OCI-LY3 (cell line): ENCODE measurements at regions not wholly inside any gene's neighbourhood (a gene's known extent, or its start where the extent isn't known, plus 50 kb on each side); places are given as distances from the start of the nearest gene placed in this dataset.

ENCODE experiments used
- H2AFZ ChIP-seq: fragments of 200-600, 300-600 bp; shearing (Covaris generic); 2 replicates; pipeline ENCODE4 v1.6.0; 2014; ENCODE audit warnings: antibody characterized with exemption, low read depth, low read length
- H3K27ac ChIP-seq: fragments of 200-600, 300-600 bp; sonication (generic); 2 replicates; pipeline ENCODE4 v1.5.1; 2014; ENCODE audit warnings: mild to moderate bottlenecking, low read length, moderate library complexity, mixed read lengths
- H3K27me3 ChIP-seq: fragments of 200-600, 300-600 bp; sonication (generic); 2 replicates; pipeline ENCODE4 v1.6.1; 2014; ENCODE audit warnings: low read depth, low read length, mixed read lengths
- H3K36me3 ChIP-seq: fragments of 200-600, 300-600 bp; sonication (generic); replicated peaks from 2 replicates; pipeline ENCODE3; 2014; ENCODE audit warnings: low read depth, low read length, mixed read lengths
- H3K4me1 ChIP-seq: fragments of 300-600, 200-600 bp; sonication (generic); 2 replicates; pipeline ENCODE4 v1.6.1; 2014; ENCODE audit warnings: low read length, mixed read lengths
- H3K4me2 ChIP-seq: fragments of 200-600, 300-600 bp; sonication (generic); 2 replicates; pipeline ENCODE4 v1.6.1; 2014; ENCODE audit warnings: low read length, mixed read lengths
- H3K4me3 ChIP-seq: fragments of 300-600, 200-600 bp; sonication (generic); 2 replicates; pipeline ENCODE4 v1.5.1; 2014; ENCODE audit warnings: antibody characterized with exemption, mild to moderate bottlenecking, low read length, moderate library complexity
- H3K79me2 ChIP-seq: fragments of 300-600, 200-600 bp; shearing (Covaris generic); 2 replicates; pipeline ENCODE4 v1.6.1; 2014; ENCODE audit warnings: mild to moderate bottlenecking, low read length, mixed read lengths
- H3K9ac ChIP-seq: fragments of 300-600, 200-600 bp; shearing (Covaris generic); 2 replicates; pipeline ENCODE4 v1.6.0; 2014; ENCODE audit warnings: mild to moderate bottlenecking, low read length, moderate library complexity
- H3K9me3 ChIP-seq: fragments of 200-600, 300-600 bp; shearing (Covaris generic); 2 replicates; pipeline ENCODE4 v1.6.1; 2014; ENCODE audit warnings: low read length, mixed read lengths; ENCODE audit not compliant: insufficient read depth
- H4K20me1 ChIP-seq: fragments of 200-600, 300-600 bp; sonication (generic); 2 replicates; pipeline ENCODE4 v1.6.1; 2016; ENCODE audit warnings: low read length, mixed read lengths; ENCODE audit not compliant: insufficient read depth
- EZH2phosphoT487 ChIP-seq: fragments of 200-600 bp; shearing (Covaris generic); IDR thresholded peaks from 2 replicates; pipeline ENCODE4 v1.6.1; 2018; ENCODE audit warnings: antibody characterized with exemption, mixed run types, low read depth
- TF ChIP-seq, protein P1 (sequence below): fragments of 200-600, 300-600 bp; sonication (generic); IDR thresholded peaks from 2 replicates; pipeline ENCODE4 v1.5.1; 2014; ENCODE audit warnings: antibody characterized with exemption, low read length, low read depth

GRCh38 chr5:160485364-160485969 lies 63.8 kb downstream of the PTTG1 start:
- Histone ChIP-seq H3K36me3 (peaks cover 46% of the 10 kb centered on the region), H4K20me1 (peaks cover 64% of the 10 kb centered on the region), H3K79me2 (peaks cover 58% of the 10 kb centered on the region), H2AFZ (no peak overlapping the region), H3K27ac (no peak overlapping the region), H3K4me3 (no peak overlapping the region), H3K4me2 (peak overlapping the region; percentile 46; the same call in 1 of the 2 replicates), H3K4me1 (peaks cover 28% of the 10 kb centered on the region), H3K27me3 (no peaks in the 10 kb centered on the region), H3K9ac (no peak overlapping the region), H3K9me3 (no peaks in the 10 kb centered on the region)
- no peak for TF ChIP-seq EZH2phosphoT487
- TF ChIP-seq, protein P1, sequence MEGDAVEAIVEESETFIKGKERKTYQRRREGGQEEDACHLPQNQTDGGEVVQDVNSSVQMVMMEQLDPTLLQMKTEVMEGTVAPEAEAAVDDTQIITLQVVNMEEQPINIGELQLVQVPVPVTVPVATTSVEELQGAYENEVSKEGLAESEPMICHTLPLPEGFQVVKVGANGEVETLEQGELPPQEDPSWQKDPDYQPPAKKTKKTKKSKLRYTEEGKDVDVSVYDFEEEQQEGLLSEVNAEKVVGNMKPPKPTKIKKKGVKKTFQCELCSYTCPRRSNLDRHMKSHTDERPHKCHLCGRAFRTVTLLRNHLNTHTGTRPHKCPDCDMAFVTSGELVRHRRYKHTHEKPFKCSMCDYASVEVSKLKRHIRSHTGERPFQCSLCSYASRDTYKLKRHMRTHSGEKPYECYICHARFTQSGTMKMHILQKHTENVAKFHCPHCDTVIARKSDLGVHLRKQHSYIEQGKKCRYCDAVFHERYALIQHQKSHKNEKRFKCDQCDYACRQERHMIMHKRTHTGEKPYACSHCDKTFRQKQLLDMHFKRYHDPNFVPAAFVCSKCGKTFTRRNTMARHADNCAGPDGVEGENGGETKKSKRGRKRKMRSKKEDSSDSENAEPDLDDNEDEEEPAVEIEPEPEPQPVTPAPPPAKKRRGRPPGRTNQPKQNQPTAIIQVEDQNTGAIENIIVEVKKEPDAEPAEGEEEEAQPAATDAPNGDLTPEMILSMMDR: no peak

DNA sequence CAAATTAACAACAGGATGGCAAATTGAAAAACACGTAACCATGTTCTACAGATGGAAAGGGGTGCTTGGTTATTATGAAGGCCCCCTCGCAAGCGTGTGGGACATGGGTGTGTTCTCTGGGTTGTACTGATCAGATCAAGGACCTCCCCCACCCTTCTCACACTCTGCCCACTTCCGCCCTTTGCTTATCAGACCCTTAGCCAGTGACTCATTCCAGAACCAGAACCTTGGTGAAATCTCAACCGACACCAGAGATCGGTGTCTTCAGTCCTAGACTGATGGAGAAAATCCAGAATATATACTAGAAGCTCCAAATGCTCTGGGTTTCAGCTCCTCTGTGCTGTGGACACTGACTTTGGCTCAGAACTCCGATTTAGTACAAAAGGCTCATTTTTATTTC lies 64.9 kb downstream of the PTTG1 start:
- Histone ChIP-seq H3K27ac (0 out of 2 replicates have a peak overlapping the region, but pooled peaks have one; percentile 6), H3K4me2 (peak overlapping the region; percentile 46), H3K4me3 (peak overlapping the region; percentile 29), H2AFZ (no peak overlapping the region), H3K79me2 (peaks cover 47% of the 10 kb centered on the region), H3K36me3 (peaks cover 44% of the 10 kb centered on the region), H3K9me3 (no peaks in the 10 kb centered on the region), H4K20me1 (peaks cover 57% of the 10 kb centered on the region), H3K27me3 (no peaks in the 10 kb centered on the region), H3K9ac (no peak overlapping the region), H3K4me1 (peaks cover 28% of the 10 kb centered on the region)
- TF ChIP-seq, protein P1: no peak
- no peak for TF ChIP-seq EZH2phosphoT487

GRCh38 chr5:160488394-160489325 lies 67.0 kb downstream of the PTTG1 start:
- no peaks in the 10 kb centered on the region for H3K9me3 ChIP-seq
- H4K20me1 ChIP-seq: peaks cover 41% of the 10 kb centered on the region
- H3K4me3 ChIP-seq: no peak overlapping the region
- no peak overlapping the region for H3K4me2 ChIP-seq
- H3K36me3 ChIP-seq: peaks cover 31% of the 10 kb centered on the region
- H3K79me2 ChIP-seq: peaks cover 27% of the 10 kb centered on the region
- no peak overlapping the region for H3K9ac ChIP-seq
- no peak overlapping the region for H3K27ac ChIP-seq
- no peaks in the 10 kb centered on the region for H3K27me3 ChIP-seq
- H3K4me1 ChIP-seq: peaks cover 28% of the 10 kb centered on the region
- no peak overlapping the region for H2AFZ ChIP-seq
- TF ChIP-seq, protein P1: no peak
- no peak for TF ChIP-seq EZH2phosphoT487

GRCh38 chr5:160491438-160491837 lies 69.8 kb downstream of the PTTG1 start:
- no peak overlapping the region for H3K9ac ChIP-seq
- H3K4me2 ChIP-seq: no peak overlapping the region
- peaks cover 7% of the 10 kb centered on the region for H3K79me2 ChIP-seq
- no peak overlapping the region for H3K4me3 ChIP-seq
- TF ChIP-seq, protein P1: no peak
- TF ChIP-seq EZH2phosphoT487: no peak
- H3K4me1 ChIP-seq: peaks cover 11% of the 10 kb centered on the region
- H4K20me1 ChIP-seq: peaks cover 16% of the 10 kb centered on the region
- H3K9me3 ChIP-seq: no peaks in the 10 kb centered on the region
- no peak overlapping the region for H3K27ac ChIP-seq
- H2AFZ ChIP-seq: no peak overlapping the region
- peaks cover 12% of the 10 kb centered on the region for H3K36me3 ChIP-seq
- H3K27me3 ChIP-seq: no peaks in the 10 kb centered on the region
